ENCODE measurements at regions not wholly inside any gene's neighbourhood (a gene's known extent, or its start where the extent isn't known, plus 50 kb on each side); places are given as distances from the start of the nearest gene placed in this dataset.

GRCh38 chr11:15859411-15859810, 496.9 kb downstream of the SOX6 start:
- TF ChIP-seq FOXP2 (optimal IDR thresholded peaks at IDR 0.05; ENCODE audit: control extremely low read depth, extremely low read length, insufficient read depth) (no peak), POLR2AphosphoS5 (IDR thresholded peaks at IDR 0.05; ENCODE audit: borderline replicate concordance, low read depth, low read length) (no peak), EZH2 (IDR thresholded peaks at IDR 0.05) (no peak)
- Histone ChIP-seq H3K9me3 (ENCODE audit: low read depth, low read length) (no peaks in the 10 kb centered on the region), H3K4me3 (no peak overlapping the region), H3K36me3 (ENCODE audit: insufficient read depth, low read length) (no peaks in the 10 kb centered on the region), H3K9ac (ENCODE audit: insufficient read length) (no peak overlapping the region), H3K27ac (no peak overlapping the region)
- no peak for DNase-seq (ENCODE audit: low read depth, low spot score)

DNA sequence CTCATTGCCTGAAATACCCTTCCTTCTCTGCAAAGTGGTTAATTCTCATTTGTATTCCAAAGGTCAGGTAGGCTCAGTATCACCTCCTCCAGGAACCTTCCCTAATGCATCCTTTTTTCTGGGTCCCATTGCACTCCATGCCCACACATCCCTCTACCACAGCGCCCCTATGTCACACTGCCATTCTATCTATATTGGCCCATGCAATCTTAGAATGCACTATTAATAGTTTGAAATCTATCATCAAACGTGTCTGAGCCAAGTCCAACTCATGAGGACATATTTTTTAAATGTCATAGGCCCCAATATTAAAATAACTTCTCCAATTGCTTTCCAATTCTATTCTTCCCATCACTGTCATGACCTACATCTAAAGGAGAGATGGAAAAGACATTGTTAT, 495.1 kb downstream of the SOX6 start:
- DNase-seq (ENCODE audit: low read depth, low spot score), result no peak
- Histone ChIP-seq H3K9ac (ENCODE audit: insufficient read length) (no peak overlapping the region), H3K4me3 (no peak overlapping the region), H3K36me3 (ENCODE audit: insufficient read depth, low read length) (no peaks in the 10 kb centered on the region), H3K27ac (no peak overlapping the region), H3K9me3 (ENCODE audit: low read depth, low read length) (no peaks in the 10 kb centered on the region)
- no peak for TF ChIP-seq POLR2AphosphoS5 (IDR thresholded peaks at IDR 0.05; ENCODE audit: borderline replicate concordance, low read depth, low read length)
- TF ChIP-seq FOXP2 (optimal IDR thresholded peaks at IDR 0.05; ENCODE audit: control extremely low read depth, extremely low read length, insufficient read depth), result no peak
- no peak for TF ChIP-seq EZH2 (IDR thresholded peaks at IDR 0.05)

GRCh38 chr11:15863411-15863810, 492.9 kb downstream of the SOX6 start:
- Histone ChIP-seq H3K9me3 (ENCODE audit: low read depth, low read length) (peaks cover 3% of the 10 kb centered on the region; the same call in 1 of the 2 replicates), H3K36me3 (ENCODE audit: insufficient read depth, low read length) (no peaks in the 10 kb centered on the region), H3K4me3 (no peak overlapping the region), H3K27ac (no peak overlapping the region), H3K9ac (ENCODE audit: insufficient read length) (no peak overlapping the region)
- DNase-seq (ENCODE audit: low read depth, low spot score), result no peak
- TF ChIP-seq EZH2 (IDR thresholded peaks at IDR 0.05), result no peak
- no peak for TF ChIP-seq FOXP2 (optimal IDR thresholded peaks at IDR 0.05; ENCODE audit: control extremely low read depth, extremely low read length, insufficient read depth)

- TF ChIP-seq FOXP2 (optimal IDR thresholded peaks at IDR 0.05; ENCODE audit: control extremely low read depth, extremely low read length, insufficient read depth), result no peak
- TF ChIP-seq POLR2AphosphoS5 (IDR thresholded peaks at IDR 0.05; ENCODE audit: borderline replicate concordance, low read depth, low read length), result no peak
- TF ChIP-seq EZH2 (IDR thresholded peaks at IDR 0.05), result no peak
- H3K27ac ChIP-seq, result no peak overlapping the region
- no peak for DNase-seq (ENCODE audit: low read depth, low spot score)
- peaks cover 3% of the 10 kb centered on the region; the same call in 1 of the 2 replicates for H3K9me3 ChIP-seq (ENCODE audit: low read depth, low read length)
- H3K36me3 ChIP-seq (ENCODE audit: insufficient read depth, low read length), result no peaks in the 10 kb centered on the region
- H3K9ac ChIP-seq (ENCODE audit: insufficient read length), result no peak overlapping the region
- H3K4me3 ChIP-seq, result no peak overlapping the region
These were observed 492.1 kb downstream of the SOX6 start for GRCh38 chr11:15864026-15864805.

DNA sequence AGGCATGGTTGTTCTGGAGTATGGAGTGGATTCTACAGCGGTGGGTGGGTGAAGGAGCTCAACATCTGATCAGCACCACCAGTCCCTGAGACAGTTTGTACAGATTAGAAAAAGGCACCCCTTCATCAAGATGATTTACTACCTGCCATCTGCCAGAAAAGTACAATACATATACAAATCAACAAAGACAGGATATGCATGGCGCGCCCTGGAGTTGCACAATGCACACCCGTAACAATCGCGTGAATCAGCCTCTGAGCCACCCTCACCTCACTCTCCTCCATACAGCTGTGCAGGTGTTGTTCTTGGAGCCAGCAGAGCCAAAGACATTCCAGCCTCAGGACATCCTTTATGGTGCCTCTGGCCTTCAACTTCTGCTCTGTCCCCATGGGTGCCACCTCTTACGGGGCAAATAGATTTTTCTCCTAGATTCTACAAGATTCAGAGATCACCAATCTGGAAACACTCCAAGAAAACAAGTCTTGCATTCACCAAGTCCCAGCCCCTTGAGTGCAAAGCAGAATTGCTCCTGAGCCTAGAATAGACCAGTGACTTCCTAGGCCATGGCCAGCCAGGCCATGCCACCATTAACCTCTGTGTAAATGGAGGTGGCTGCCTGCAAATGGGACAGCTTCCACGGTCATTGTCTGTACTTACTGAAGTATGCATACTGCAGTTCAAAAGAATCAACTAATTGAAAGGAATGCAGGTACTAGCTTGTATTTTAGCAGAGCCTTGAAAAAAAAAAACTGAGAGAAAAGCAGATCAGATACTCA, 490.9 kb downstream of the SOX6 start:
- DNase-seq (ENCODE audit: low read depth, low spot score), result no peak
- TF ChIP-seq POLR2AphosphoS5 (IDR thresholded peaks at IDR 0.05; ENCODE audit: borderline replicate concordance, low read depth, low read length), result no peak
- TF ChIP-seq FOXP2 (optimal IDR thresholded peaks at IDR 0.05; ENCODE audit: control extremely low read depth, extremely low read length, insufficient read depth), result no peak
- no peak for TF ChIP-seq EZH2 (IDR thresholded peaks at IDR 0.05)
- Histone ChIP-seq H3K4me3 (no peak overlapping the region), H3K9ac (ENCODE audit: insufficient read length) (no peak overlapping the region), H3K27ac (no peak overlapping the region), H3K36me3 (ENCODE audit: insufficient read depth, low read length) (no peaks in the 10 kb centered on the region), H3K9me3 (ENCODE audit: low read depth, low read length) (peaks cover 3% of the 10 kb centered on the region; the same call in 1 of the 2 replicates)

- Histone ChIP-seq H3K9ac (ENCODE audit: insufficient read length) (no peak overlapping the region), H3K4me3 (no peak overlapping the region), H3K36me3 (ENCODE audit: insufficient read depth, low read length) (no peaks in the 10 kb centered on the region), H3K9me3 (ENCODE audit: low read depth, low read length) (peaks cover 3% of the 10 kb centered on the region; the same call in 1 of the 2 replicates), H3K27ac (no peak overlapping the region)
- DNase-seq (ENCODE audit: low read depth, low spot score), result no peak
- TF ChIP-seq FOXP2 (optimal IDR thresholded peaks at IDR 0.05; ENCODE audit: control extremely low read depth, extremely low read length, insufficient read depth) (no peak), EZH2 (IDR thresholded peaks at IDR 0.05) (no peak), POLR2AphosphoS5 (IDR thresholded peaks at IDR 0.05; ENCODE audit: borderline replicate concordance, low read depth, low read length) (no peak)
These were observed 488.5 kb downstream of the SOX6 start for GRCh38 chr11:15867871-15868270.

DNA sequence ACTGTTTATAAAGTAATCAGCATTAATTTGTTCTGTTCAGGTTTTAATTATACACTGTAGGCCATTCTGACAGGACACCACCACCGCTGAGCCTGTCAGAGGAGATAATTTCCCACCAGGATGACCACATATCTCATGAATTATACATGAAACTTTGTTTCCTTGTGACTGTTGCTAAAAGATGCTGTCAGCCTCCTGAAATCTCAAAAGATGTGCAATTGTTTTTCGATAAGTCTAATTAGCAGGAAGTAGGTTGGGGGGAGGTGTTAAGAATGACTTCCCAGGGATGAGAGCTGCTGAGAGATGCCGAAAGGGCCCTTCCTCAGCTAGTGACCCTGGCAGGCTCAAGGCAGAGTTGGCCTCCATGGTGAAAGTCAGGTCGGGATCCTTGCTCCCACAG, 485.4 kb downstream of the SOX6 start:
- DNase-seq (ENCODE audit: low read depth, low spot score), result no peak
- TF ChIP-seq EZH2 (IDR thresholded peaks at IDR 0.05) (no peak), POLR2AphosphoS5 (IDR thresholded peaks at IDR 0.05; ENCODE audit: borderline replicate concordance, low read depth, low read length) (no peak), FOXP2 (optimal IDR thresholded peaks at IDR 0.05; ENCODE audit: control extremely low read depth, extremely low read length, insufficient read depth) (no peak)
- peaks cover 3% of the 10 kb centered on the region; the same call in 1 of the 2 replicates for H3K9me3 ChIP-seq (ENCODE audit: low read depth, low read length)
- H3K4me3 ChIP-seq, result no peak overlapping the region
- H3K27ac ChIP-seq, result no peak overlapping the region
- H3K36me3 ChIP-seq (ENCODE audit: insufficient read depth, low read length), result no peaks in the 10 kb centered on the region
- H3K9ac ChIP-seq (ENCODE audit: insufficient read length), result no peak overlapping the region

DNA sequence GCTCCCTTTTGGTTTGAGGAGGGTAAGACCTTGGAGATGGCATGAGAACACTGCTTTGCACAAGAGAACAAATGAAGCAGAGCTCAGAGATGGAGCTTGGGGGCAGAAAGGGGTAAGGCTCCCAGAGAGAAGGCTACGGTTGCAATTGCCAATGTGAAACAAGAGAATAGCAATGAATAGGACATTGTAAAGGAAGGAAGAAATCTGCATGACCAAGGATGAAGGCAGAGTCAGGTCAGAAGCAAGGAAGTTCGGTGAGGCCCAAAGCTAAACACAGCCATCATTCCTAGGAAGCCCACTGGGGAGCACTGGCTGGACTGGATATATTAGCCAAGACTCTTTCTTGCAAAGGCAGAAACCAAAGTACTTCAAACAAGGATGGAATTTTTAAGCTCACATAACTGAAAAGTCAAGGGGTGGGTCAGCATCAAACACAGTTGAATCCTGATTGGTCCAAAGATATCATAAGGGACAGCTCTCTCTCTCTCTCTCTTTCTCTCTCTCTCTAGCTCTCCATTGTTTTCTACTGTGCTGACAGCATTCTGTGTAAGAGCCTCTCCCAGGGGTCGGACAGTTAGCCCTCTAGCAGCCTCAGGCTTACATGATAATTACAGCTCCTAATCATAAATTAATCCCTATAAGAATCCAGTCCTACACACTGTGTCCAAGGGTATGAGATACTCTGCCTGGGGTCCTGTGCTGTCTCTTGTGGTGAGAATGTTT, 484.3 kb downstream of the SOX6 start:
- Histone ChIP-seq H3K9ac (ENCODE audit: insufficient read length) (no peak overlapping the region), H3K4me3 (no peak overlapping the region), H3K36me3 (ENCODE audit: insufficient read depth, low read length) (no peaks in the 10 kb centered on the region), H3K27ac (no peak overlapping the region), H3K9me3 (ENCODE audit: low read depth, low read length) (no peaks in the 10 kb centered on the region)
- no peak for TF ChIP-seq POLR2AphosphoS5 (IDR thresholded peaks at IDR 0.05; ENCODE audit: borderline replicate concordance, low read depth, low read length)
- no peak for TF ChIP-seq FOXP2 (optimal IDR thresholded peaks at IDR 0.05; ENCODE audit: control extremely low read depth, extremely low read length, insufficient read depth)
- TF ChIP-seq EZH2 (IDR thresholded peaks at IDR 0.05), result no peak
- DNase-seq (ENCODE audit: low read depth, low spot score), result no peak

Data from SK-N-MC (cell line).